ENCODE measurements at regions not wholly inside any gene's neighbourhood (a gene's known extent, or its start where the extent isn't known, plus 50 kb on each side); places are given as distances from the start of the nearest gene placed in this dataset.
"Not testable (repeated sequence)": the region's sequence is repeated elsewhere in the genome, so short reads cannot be mapped to it uniquely, and the experiment has no call there.

- Histone ChIP-seq H3K4me1 (ENCODE audit: low read length) (no peaks in the 10 kb centered on the region), H3K9ac (ENCODE audit: low read length) (no peak overlapping the region), H3K9me3 (ENCODE audit: insufficient read depth, low read length) (no peaks in the 10 kb centered on the region), H3K27ac (ENCODE audit: low read length) (no peak overlapping the region), H3K36me3 (replicated peaks; ENCODE audit: low read depth, low read length) (no peaks in the 10 kb centered on the region), H3K79me2 (ENCODE audit: low read length) (no peaks in the 10 kb centered on the region), H4K20me1 (ENCODE audit: insufficient read depth, low read length) (no peaks in the 10 kb centered on the region), H2AFZ (ENCODE audit: low read depth, low read length) (no peak overlapping the region), H3K27me3 (ENCODE audit: low read depth, low read length) (no peaks in the 10 kb centered on the region), H3K4me2 (ENCODE audit: low read length) (no peak overlapping the region), H3K4me3 (ENCODE audit: low read length) (no peak overlapping the region)
- TF ChIP-seq CTCF (IDR thresholded peaks at IDR 0.05; ENCODE audit: low read depth, low read length) (no peak), EZH2phosphoT487 (IDR thresholded peaks at IDR 0.05; ENCODE audit: low read depth) (no peak)
These were observed 148.4 kb upstream of the RAB6C start for GRCh38 chr2:129831018-129831417.

GRCh38 chr2:129833465-129833864, 146.0 kb upstream of the RAB6C start:
- not testable (repeated sequence) for H3K36me3 ChIP-seq (replicated peaks; ENCODE audit: low read depth, low read length); H3K9me3 ChIP-seq (ENCODE audit: insufficient read depth, low read length); H3K27me3 ChIP-seq (ENCODE audit: low read depth, low read length); H3K79me2 ChIP-seq (ENCODE audit: low read length); H2AFZ ChIP-seq (ENCODE audit: low read depth, low read length); H3K4me1 ChIP-seq (ENCODE audit: low read length); H3K9ac ChIP-seq (ENCODE audit: low read length); H3K27ac ChIP-seq (ENCODE audit: low read length); H3K4me3 ChIP-seq (ENCODE audit: low read length); H4K20me1 ChIP-seq (ENCODE audit: insufficient read depth, low read length); H3K4me2 ChIP-seq (ENCODE audit: low read length)

GRCh38 chr2:129847043-129847442, 132.4 kb upstream of the RAB6C start:
- peaks cover 3% of the 10 kb centered on the region; the same call in 1 of the 2 replicates for H3K9me3 ChIP-seq (ENCODE audit: insufficient read depth, low read length)
- H2AFZ ChIP-seq (ENCODE audit: low read depth, low read length) = no peak overlapping the region
- no peak overlapping the region for H3K9ac ChIP-seq (ENCODE audit: low read length)
- no peak overlapping the region for H3K4me2 ChIP-seq (ENCODE audit: low read length)
- no peak for TF ChIP-seq CTCF (IDR thresholded peaks at IDR 0.05; ENCODE audit: low read depth, low read length)
- TF ChIP-seq EZH2phosphoT487 (IDR thresholded peaks at IDR 0.05; ENCODE audit: low read depth) = no peak
- H3K4me1 ChIP-seq (ENCODE audit: low read length) = peaks cover 14% of the 10 kb centered on the region; the same call in 1 of the 2 replicates
- H3K4me3 ChIP-seq (ENCODE audit: low read length) = no peak overlapping the region
- H4K20me1 ChIP-seq (ENCODE audit: insufficient read depth, low read length) = no peaks in the 10 kb centered on the region
- H3K27me3 ChIP-seq (ENCODE audit: low read depth, low read length) = no peaks in the 10 kb centered on the region
- peak overlapping the region; percentile 41; the same call in 1 of the 2 replicates for H3K27ac ChIP-seq (ENCODE audit: low read length)
- H3K79me2 ChIP-seq (ENCODE audit: low read length) = no peaks in the 10 kb centered on the region
- no peaks in the 10 kb centered on the region for H3K36me3 ChIP-seq (replicated peaks; ENCODE audit: low read depth, low read length)

GRCh38 chr2:129849559-129850160, 129.8 kb upstream of the RAB6C start:
- Histone ChIP-seq H4K20me1 (ENCODE audit: insufficient read depth, low read length) (no peaks in the 10 kb centered on the region), H3K4me2 (ENCODE audit: low read length) (no peak overlapping the region; the same call in 1 of the 2 replicates), H3K27me3 (ENCODE audit: low read depth, low read length) (no peaks in the 10 kb centered on the region), H3K4me1 (ENCODE audit: low read length) (peaks cover 14% of the 10 kb centered on the region; the same call in 1 of the 2 replicates), H2AFZ (ENCODE audit: low read depth, low read length) (no peak overlapping the region), H3K4me3 (ENCODE audit: low read length) (no peak overlapping the region), H3K27ac (ENCODE audit: low read length) (no peak overlapping the region), H3K79me2 (ENCODE audit: low read length) (no peaks in the 10 kb centered on the region), H3K36me3 (replicated peaks; ENCODE audit: low read depth, low read length) (no peaks in the 10 kb centered on the region), H3K9me3 (ENCODE audit: insufficient read depth, low read length) (peaks cover 3% of the 10 kb centered on the region; the same call in 1 of the 2 replicates), H3K9ac (ENCODE audit: low read length) (no peak overlapping the region)
- TF ChIP-seq EZH2phosphoT487 (IDR thresholded peaks at IDR 0.05; ENCODE audit: low read depth) = no peak
- TF ChIP-seq CTCF (IDR thresholded peaks at IDR 0.05; ENCODE audit: low read depth, low read length) = peak; percentile 80
